BJ (cell line): ENCODE measurements at regions not wholly inside any gene's neighbourhood (a gene's known extent, or its start where the extent isn't known, plus 50 kb on each side); places are given as distances from the start of the nearest gene placed in this dataset.

Source experiments
- CTCF ChIA-PET: fragments of 350-600 bp; formaldehyde crosslinking; extraction: SDS; loops from one replicate; lab custom pipeline; 2021; ENCODE audit warnings: antibody characterized with exemption, inconsistent platforms; lab: Yijun Ruan, JAX
- POLR2A ChIA-PET: fragments of 300-600 bp; sonication (Branson Sonifier 250); formaldehyde crosslinking; extraction: SDS; loops from one replicate; lab custom pipeline; 2021; ENCODE audit warnings: antibody characterized with exemption; lab: Charles Lee
- DNase-seq: peaks from one replicate; pipeline ENCODE4 v3.0.0-alpha.2; 2011; ENCODE audit warnings: low read depth
- H3K27me3 ChIP-seq: 2 replicates; pipeline ENCODE4 v1.6.0; 2011; ENCODE audit warnings: low read length; ENCODE audit not compliant: control insufficient read depth, insufficient read depth
- H3K36me3 ChIP-seq: 2 replicates; pipeline ENCODE4 v1.5.1; 2011; ENCODE audit warnings: low read length; ENCODE audit not compliant: control insufficient read depth, insufficient read depth
- H3K4me3 ChIP-seq: 2 replicates; pipeline ENCODE4 v1.5.1; 2011; ENCODE audit warnings: low read depth, mild to moderate bottlenecking, control low read depth, low read length
- TF ChIP-seq, protein P1 (sequence below): IDR thresholded peaks from 2 replicates; pipeline ENCODE4 v1.5.1; 2011; ENCODE audit warnings: low read depth, mild to moderate bottlenecking, control low read depth, inconsistent platforms, low read length, moderate library complexity; ENCODE audit not compliant: insufficient read depth

DNA sequence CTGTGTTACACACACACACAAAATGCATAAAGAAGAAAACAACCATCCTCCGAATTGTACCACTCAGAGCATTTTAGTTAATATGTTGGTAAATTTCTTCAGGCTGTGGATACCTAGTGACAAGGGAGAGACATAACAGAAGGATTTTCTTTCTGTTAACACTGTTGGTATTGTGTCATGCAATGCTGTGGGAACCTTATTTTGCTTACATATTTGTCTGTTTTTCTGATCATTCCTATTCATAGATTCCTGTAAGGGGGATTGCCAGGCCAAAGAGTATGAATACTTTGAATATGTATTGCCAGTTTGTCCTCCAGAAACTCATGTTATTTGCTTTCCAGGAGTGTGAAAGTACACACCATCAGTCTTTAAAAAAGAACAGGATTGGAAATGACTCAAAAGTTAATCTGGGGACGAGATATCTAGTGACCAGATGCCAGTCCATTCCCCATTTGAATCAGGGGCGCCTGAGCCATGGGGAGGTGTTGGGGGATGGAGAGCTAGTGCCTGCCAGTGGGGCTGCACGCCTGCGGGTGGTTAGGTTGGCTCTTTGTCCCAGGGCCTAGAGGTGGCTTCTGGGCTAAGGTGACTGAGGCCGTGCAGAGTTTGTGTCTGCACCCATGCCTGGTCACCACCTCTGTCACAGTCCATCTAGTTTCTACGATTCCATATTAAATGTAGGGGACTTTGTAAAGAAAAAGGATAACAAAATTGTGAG, 142.0 kb downstream of the PTPN20 start:
- Histone ChIP-seq H3K36me3 (no peaks in the 10 kb centered on the region), H3K27me3 (no peaks in the 10 kb centered on the region), H3K4me3 (no peak overlapping the region)
- POLR2A ChIA-PET, result no interaction called here
- no peak for DNase-seq
- CTCF ChIA-PET, result interaction anchor here (1.8 kb wide), 1 partner anchor 28 kb away, joined by 5 read pairs; no protein-coding TSS in a partner anchor
- TF ChIP-seq, protein P1, sequence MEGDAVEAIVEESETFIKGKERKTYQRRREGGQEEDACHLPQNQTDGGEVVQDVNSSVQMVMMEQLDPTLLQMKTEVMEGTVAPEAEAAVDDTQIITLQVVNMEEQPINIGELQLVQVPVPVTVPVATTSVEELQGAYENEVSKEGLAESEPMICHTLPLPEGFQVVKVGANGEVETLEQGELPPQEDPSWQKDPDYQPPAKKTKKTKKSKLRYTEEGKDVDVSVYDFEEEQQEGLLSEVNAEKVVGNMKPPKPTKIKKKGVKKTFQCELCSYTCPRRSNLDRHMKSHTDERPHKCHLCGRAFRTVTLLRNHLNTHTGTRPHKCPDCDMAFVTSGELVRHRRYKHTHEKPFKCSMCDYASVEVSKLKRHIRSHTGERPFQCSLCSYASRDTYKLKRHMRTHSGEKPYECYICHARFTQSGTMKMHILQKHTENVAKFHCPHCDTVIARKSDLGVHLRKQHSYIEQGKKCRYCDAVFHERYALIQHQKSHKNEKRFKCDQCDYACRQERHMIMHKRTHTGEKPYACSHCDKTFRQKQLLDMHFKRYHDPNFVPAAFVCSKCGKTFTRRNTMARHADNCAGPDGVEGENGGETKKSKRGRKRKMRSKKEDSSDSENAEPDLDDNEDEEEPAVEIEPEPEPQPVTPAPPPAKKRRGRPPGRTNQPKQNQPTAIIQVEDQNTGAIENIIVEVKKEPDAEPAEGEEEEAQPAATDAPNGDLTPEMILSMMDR, result no peak

- POLR2A ChIA-PET, result no interaction called here
- H3K27me3 ChIP-seq, result peaks cover 3% of the 10 kb centered on the region; the same call in 1 of the 2 replicates
- no peak overlapping the region for H3K4me3 ChIP-seq
- CTCF ChIA-PET, result interaction anchor here (0.9 to 2.5 kb wide), 5 partner anchors 8 to 257 kb away, joined by 4 to 9 read pairs (median 5); no protein-coding TSS in a partner anchor
- TF ChIP-seq, protein P1, result no peak
- H3K36me3 ChIP-seq, result no peaks in the 10 kb centered on the region
- DNase-seq, result no peak
Observed at GRCh38 chr10:47054974-47055373, 143.7 kb downstream of the PTPN20 start.

DNA sequence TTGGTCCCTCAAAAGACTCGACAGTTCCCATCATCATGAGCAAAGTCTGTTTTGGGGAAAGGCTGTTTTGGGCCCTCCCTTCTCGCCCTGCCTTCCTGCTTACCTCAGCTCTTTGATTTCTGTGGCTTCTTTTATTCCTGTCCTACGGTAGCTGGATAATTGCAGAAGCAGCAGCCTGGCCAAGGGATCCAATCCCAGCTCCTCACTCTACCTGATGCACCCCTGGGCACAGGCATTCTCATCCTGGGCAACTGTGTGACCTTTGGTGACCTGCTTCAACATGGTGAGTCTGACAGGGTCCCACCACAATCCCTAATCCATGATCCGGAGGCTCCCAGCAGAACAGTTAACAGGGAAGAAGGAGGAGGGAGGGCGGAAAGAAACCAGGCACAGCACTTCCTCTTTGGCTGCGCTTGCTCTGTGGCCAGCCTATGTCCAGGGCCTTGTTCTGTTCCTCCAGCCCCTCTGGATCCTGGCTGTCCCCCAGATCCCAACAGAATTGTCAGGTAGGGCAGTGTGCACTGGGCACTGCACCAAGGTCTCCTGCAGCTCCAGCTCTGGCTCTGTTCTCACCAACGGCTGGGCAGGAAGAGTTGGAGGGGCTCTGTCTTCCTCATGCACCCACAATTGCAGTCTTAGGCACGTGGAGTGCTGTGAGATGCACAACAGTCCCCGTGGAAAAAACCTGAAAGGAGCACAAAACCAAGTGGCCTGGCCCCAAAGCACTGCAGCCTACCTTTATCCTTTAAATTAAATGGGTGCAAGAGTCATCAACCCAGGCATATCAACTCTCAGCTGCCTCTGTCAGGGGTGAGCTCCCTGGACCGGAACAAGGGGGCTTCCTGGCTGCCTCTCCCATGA, 144.4 kb downstream of the PTPN20 start:
- CTCF ChIA-PET, result interaction anchor here (0.7 to 2.5 kb wide), 6 partner anchors 8 to 256 kb away, joined by 3 to 9 read pairs (median 4); no protein-coding TSS in a partner anchor
- Histone ChIP-seq H3K27me3 (peaks cover 3% of the 10 kb centered on the region; the same call in 1 of the 2 replicates), H3K36me3 (no peaks in the 10 kb centered on the region), H3K4me3 (no peak overlapping the region)
- no peak for DNase-seq
- POLR2A ChIA-PET, result no interaction called here
- TF ChIP-seq, protein P1, result no peak

DNA sequence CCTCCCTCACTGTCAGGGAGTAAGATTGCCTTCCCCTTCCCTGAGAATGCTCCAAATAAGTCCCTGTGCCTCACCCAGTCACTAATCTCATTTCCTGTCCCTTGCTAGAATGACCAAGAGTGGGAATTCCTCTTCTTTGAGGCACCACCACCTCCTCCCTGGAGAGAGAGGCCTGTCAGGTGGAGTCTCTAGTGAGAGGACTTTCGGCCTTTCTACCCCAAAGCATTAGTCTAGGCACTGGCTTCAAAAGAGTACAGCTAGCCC, 145.0 kb downstream of the PTPN20 start:
- DNase-seq, result no peak
- ChIA-PET CTCF (interaction anchor here (0.7 to 2.5 kb wide), 3 partner anchors 9 to 256 kb away, joined by 3 to 9 read pairs (median 7); no protein-coding TSS in a partner anchor), POLR2A (no interaction called here)

GRCh38 chr10:47057471-47057870, 146.2 kb downstream of the PTPN20 start:
- no peak for DNase-seq
- Histone ChIP-seq H3K4me3 (no peak overlapping the region), H3K27me3 (peaks cover 5% of the 10 kb centered on the region; the same call in 1 of the 2 replicates), H3K36me3 (no peaks in the 10 kb centered on the region)
- ChIA-PET POLR2A (no interaction called here), CTCF (no interaction called here)
- TF ChIP-seq, protein P1, result no peak

More for the DNA sequence above, 145.0 kb downstream of the PTPN20 start:
- Histone ChIP-seq H3K4me3 (no peak overlapping the region), H3K36me3 (no peaks in the 10 kb centered on the region), H3K27me3 (peaks cover 3% of the 10 kb centered on the region; the same call in 1 of the 2 replicates)
- TF ChIP-seq, protein P1, result no peak
